ENCODE measurements at regions not wholly inside any gene's neighbourhood (a gene's known extent, or its start where the extent isn't known, plus 50 kb on each side); places are given as distances from the start of the nearest gene placed in this dataset.

DNA sequence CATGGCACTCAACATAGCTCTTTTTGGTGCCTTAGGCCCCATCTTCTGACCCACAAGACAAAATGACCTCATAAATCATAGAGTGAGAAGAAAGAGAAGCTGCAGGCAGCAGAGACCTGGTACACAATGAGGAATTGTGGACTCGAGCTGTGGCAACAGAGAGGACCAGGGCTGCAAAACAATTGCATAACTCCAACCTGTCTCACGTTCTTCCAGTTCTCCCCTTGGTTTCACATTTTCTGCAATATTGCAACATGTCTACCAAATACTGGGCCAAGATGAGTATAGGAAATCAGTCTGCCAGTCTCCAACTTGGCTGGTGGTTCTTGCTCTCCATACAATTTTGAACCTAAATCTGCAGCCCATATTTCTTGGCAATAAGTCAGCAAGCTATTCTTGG, 105.3 kb downstream of the KDR start:
- TF ChIP-seq, protein P1, sequence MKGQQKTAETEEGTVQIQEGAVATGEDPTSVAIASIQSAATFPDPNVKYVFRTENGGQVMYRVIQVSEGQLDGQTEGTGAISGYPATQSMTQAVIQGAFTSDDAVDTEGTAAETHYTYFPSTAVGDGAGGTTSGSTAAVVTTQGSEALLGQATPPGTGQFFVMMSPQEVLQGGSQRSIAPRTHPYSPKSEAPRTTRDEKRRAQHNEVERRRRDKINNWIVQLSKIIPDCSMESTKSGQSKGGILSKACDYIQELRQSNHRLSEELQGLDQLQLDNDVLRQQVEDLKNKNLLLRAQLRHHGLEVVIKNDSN (IDR thresholded peaks at IDR 0.05) = no peak
- TF ChIP-seq TCF12 (IDR thresholded peaks at IDR 0.05; ENCODE audit: low read depth) = no peak

DNA sequence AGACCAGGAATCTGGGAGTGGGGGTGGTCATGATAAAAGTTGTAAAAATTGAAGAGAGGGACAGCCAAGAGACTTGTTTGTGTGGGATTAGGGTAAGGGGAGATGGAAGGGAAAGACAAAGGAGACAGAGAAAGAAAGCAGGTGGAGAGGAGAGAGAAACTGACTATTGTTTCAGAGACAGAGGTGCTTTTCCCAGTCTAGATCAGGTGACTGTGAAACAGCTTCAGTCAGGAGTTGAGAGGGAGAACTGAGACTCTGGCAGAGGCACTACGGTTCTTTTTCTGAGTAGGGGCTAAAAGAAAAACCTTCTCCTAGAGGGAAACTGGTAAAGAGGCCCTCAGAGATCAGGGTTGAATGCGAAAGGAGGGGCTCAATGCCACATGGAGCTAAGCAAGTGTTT, 106.4 kb downstream of the KDR start:
- TF ChIP-seq EGR1 (IDR thresholded peaks at IDR 0.05) (no peak), TAF1 (IDR thresholded peaks at IDR 0.05; ENCODE audit: low read depth) (no peak), EP300 (IDR thresholded peaks at IDR 0.05; ENCODE audit: borderline replicate concordance) (no peak), TEAD4 (IDR thresholded peaks at IDR 0.05) (no peak), YY1 (IDR thresholded peaks at IDR 0.05; ENCODE audit: low read depth) (no peak), TCF12 (IDR thresholded peaks at IDR 0.05; ENCODE audit: low read depth) (no peak), CREB1 (IDR thresholded peaks at IDR 0.05; ENCODE audit: low read depth) (no peak), RAD21 (IDR thresholded peaks at IDR 0.05; ENCODE audit: low read depth) (no peak), NFIC (IDR thresholded peaks at IDR 0.05) (no peak), CEBPB (IDR thresholded peaks at IDR 0.05) (no peak), FOXM1 (IDR thresholded peaks at IDR 0.05; ENCODE audit: borderline replicate concordance, low read depth) (no peak)

DNA sequence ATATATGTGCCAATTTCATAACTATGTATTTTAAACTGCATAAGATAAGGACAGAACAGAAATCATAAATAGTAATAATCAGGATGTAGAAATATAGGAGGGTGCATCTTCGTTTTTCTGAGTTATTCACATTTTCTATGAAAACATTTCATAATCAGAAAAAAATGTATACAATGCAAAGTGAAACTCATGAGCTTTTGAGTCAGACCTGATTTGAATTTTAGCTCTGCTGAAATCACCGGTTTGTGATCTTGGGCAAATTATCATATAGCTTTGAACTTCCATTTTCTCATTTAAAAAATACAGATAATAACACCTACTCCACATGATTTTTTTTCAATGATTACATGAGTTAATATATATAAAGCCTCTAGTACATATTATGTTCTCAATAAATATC, 106.9 kb downstream of the KDR start:
- TF ChIP-seq RAD21 (IDR thresholded peaks at IDR 0.05; ENCODE audit: low read depth) (no peak), YY1 (IDR thresholded peaks at IDR 0.05; ENCODE audit: low read depth) (no peak), CEBPB (IDR thresholded peaks at IDR 0.05) (no peak), TEAD4 (IDR thresholded peaks at IDR 0.05) (no peak), FOXM1 (IDR thresholded peaks at IDR 0.05; ENCODE audit: borderline replicate concordance, low read depth) (no peak), TAF1 (IDR thresholded peaks at IDR 0.05; ENCODE audit: low read depth) (no peak), EGR1 (IDR thresholded peaks at IDR 0.05) (no peak), TCF12 (IDR thresholded peaks at IDR 0.05; ENCODE audit: low read depth) (no peak), ZBTB7A (IDR thresholded peaks at IDR 0.05; ENCODE audit: low read depth) (no peak)
- TF ChIP-seq, protein P2, sequence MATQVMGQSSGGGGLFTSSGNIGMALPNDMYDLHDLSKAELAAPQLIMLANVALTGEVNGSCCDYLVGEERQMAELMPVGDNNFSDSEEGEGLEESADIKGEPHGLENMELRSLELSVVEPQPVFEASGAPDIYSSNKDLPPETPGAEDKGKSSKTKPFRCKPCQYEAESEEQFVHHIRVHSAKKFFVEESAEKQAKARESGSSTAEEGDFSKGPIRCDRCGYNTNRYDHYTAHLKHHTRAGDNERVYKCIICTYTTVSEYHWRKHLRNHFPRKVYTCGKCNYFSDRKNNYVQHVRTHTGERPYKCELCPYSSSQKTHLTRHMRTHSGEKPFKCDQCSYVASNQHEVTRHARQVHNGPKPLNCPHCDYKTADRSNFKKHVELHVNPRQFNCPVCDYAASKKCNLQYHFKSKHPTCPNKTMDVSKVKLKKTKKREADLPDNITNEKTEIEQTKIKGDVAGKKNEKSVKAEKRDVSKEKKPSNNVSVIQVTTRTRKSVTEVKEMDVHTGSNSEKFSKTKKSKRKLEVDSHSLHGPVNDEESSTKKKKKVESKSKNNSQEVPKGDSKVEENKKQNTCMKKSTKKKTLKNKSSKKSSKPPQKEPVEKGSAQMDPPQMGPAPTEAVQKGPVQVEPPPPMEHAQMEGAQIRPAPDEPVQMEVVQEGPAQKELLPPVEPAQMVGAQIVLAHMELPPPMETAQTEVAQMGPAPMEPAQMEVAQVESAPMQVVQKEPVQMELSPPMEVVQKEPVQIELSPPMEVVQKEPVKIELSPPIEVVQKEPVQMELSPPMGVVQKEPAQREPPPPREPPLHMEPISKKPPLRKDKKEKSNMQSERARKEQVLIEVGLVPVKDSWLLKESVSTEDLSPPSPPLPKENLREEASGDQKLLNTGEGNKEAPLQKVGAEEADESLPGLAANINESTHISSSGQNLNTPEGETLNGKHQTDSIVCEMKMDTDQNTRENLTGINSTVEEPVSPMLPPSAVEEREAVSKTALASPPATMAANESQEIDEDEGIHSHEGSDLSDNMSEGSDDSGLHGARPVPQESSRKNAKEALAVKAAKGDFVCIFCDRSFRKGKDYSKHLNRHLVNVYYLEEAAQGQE (IDR thresholded peaks at IDR 0.05; ENCODE audit: low read depth) = no peak

DNA sequence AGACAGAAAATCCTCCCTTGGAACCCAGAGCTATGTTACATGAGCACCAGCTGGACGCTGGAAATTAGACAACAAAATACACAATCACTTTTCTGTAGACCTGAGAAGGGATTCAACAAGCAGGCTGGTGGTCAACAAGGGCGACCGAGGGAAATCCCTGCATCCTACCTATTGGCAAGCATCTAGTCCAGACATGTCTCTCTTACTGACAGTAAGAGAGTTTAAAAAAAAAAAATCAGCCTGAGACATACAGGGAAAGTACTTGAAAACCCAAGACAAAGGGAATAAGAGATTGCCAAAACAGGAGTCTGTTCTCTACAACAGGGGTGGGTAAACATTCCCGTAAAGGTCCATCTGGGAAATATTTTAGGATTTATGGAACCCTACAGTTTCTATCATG, 108.0 kb downstream of the KDR start:
- TF ChIP-seq TCF12 (IDR thresholded peaks at IDR 0.05; ENCODE audit: low read depth) (no peak), TEAD4 (IDR thresholded peaks at IDR 0.05) (no peak), CEBPB (IDR thresholded peaks at IDR 0.05) (no peak), YY1 (IDR thresholded peaks at IDR 0.05; ENCODE audit: low read depth) (no peak), RAD21 (IDR thresholded peaks at IDR 0.05; ENCODE audit: low read depth) (no peak), EP300 (IDR thresholded peaks at IDR 0.05; ENCODE audit: borderline replicate concordance) (no peak), CREB1 (IDR thresholded peaks at IDR 0.05; ENCODE audit: low read depth) (no peak), ZBTB7A (IDR thresholded peaks at IDR 0.05; ENCODE audit: low read depth) (no peak), FOXM1 (IDR thresholded peaks at IDR 0.05; ENCODE audit: borderline replicate concordance, low read depth) (no peak), EGR1 (IDR thresholded peaks at IDR 0.05) (no peak), TAF1 (IDR thresholded peaks at IDR 0.05; ENCODE audit: low read depth) (no peak), NFIC (IDR thresholded peaks at IDR 0.05) (no peak)
- TF ChIP-seq, protein P3, sequence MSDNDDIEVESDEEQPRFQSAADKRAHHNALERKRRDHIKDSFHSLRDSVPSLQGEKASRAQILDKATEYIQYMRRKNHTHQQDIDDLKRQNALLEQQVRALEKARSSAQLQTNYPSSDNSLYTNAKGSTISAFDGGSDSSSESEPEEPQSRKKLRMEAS (IDR thresholded peaks at IDR 0.05) = no peak
- TF ChIP-seq, protein P1 (IDR thresholded peaks at IDR 0.05) = no peak
- TF ChIP-seq, protein P2 (IDR thresholded peaks at IDR 0.05; ENCODE audit: low read depth) = no peak

DNA sequence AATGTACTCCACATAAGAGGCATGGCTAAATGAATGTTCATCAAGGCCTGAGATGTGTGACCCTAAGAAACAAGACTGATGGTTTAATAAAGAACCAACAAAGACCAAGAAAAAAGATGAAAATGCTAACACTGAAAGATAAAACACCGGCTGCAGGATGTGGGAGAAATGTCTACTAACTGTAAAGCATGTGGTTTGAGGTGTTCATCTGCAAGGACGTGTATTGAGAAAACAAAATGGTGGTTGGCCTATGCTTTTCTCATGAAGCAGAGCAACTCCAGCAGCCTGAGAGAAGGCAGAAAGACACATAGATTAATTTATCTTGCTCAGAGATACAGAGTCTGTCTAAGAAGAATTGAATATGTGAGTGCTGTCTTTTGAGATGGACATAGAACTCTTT, 109.3 kb downstream of the KDR start:
- TF ChIP-seq NFIC (IDR thresholded peaks at IDR 0.05) (no peak), FOXM1 (IDR thresholded peaks at IDR 0.05; ENCODE audit: borderline replicate concordance, low read depth) (no peak), YY1 (IDR thresholded peaks at IDR 0.05; ENCODE audit: low read depth) (no peak), RAD21 (IDR thresholded peaks at IDR 0.05; ENCODE audit: low read depth) (no peak), ZBTB7A (IDR thresholded peaks at IDR 0.05; ENCODE audit: low read depth) (no peak), CREB1 (IDR thresholded peaks at IDR 0.05; ENCODE audit: low read depth) (no peak), CEBPB (IDR thresholded peaks at IDR 0.05) (no peak), EGR1 (IDR thresholded peaks at IDR 0.05) (no peak), TEAD4 (IDR thresholded peaks at IDR 0.05) (no peak), EP300 (IDR thresholded peaks at IDR 0.05; ENCODE audit: borderline replicate concordance) (no peak), TAF1 (IDR thresholded peaks at IDR 0.05; ENCODE audit: low read depth) (no peak), TCF12 (IDR thresholded peaks at IDR 0.05; ENCODE audit: low read depth) (no peak)
- TF ChIP-seq, protein P3 (IDR thresholded peaks at IDR 0.05) = no peak
- TF ChIP-seq, protein P1 (IDR thresholded peaks at IDR 0.05) = no peak
- TF ChIP-seq, protein P2 (IDR thresholded peaks at IDR 0.05; ENCODE audit: low read depth) = no peak

Measured in Ishikawa (cell line).